ENCODE measurements at regions not wholly inside any gene's neighbourhood (a gene's known extent, or its start where the extent isn't known, plus 50 kb on each side); places are given as distances from the start of the nearest gene placed in this dataset.

DNA sequence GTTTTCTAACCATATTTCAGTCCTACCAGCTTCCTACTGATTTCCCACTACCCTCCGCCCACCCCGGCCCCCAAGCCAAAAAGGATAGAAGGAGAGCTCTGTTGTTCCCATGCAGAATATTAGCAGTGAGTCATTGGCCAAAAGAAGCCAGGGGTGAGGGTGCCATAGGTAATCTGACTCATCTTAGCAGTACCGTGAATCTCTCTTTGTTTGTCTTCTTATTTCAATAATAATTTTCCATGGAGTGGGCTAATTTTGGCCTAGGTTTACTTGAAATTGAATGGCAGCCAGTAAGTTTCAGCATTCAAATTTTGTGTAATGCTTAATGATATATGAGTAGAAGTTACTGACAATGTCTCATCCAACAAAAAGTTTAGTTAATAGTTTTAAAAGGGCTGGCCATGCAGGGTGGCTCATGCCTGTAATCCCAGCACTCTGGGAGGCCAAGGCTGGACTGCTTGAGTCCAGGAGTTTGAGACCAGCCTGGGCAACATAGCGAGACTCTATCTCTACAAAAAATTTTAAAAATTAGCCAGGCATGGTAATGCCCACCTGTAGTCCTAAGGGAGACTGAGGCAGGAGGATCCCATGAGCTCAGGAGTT is 74.2 kb downstream of the C9orf152 start:
- Histone ChIP-seq H3K9me3 (no peaks in the 10 kb centered on the region), H3K27me3 (no peaks in the 10 kb centered on the region), H3K4me3 (no peak overlapping the region), H3K36me3 (peaks cover 0 to 26% (median 21%) of the 10 kb centered on the region in 4 donors), H3K4me1 (peaks cover 0 to 74% (median 51%) of the 10 kb centered on the region in 4 donors), H3K27ac (peak overlapping the region in 3 of 4 donors; percentile 50 to 91 (median 91))
- 87 to 89% methylated on average over 4 of the region's 4 CpGs for WGBS, 2 donors
- intact Hi-C loops (cut with DNase I), result no loop called here
- TF ChIP-seq POLR2A (IDR thresholded peaks at IDR 0.05) (no peak), EP300 (IDR thresholded peaks at IDR 0.05) (no peak), POLR2AphosphoS5 (IDR thresholded peaks at IDR 0.05) (no peak)
- TF ChIP-seq, protein P1, sequence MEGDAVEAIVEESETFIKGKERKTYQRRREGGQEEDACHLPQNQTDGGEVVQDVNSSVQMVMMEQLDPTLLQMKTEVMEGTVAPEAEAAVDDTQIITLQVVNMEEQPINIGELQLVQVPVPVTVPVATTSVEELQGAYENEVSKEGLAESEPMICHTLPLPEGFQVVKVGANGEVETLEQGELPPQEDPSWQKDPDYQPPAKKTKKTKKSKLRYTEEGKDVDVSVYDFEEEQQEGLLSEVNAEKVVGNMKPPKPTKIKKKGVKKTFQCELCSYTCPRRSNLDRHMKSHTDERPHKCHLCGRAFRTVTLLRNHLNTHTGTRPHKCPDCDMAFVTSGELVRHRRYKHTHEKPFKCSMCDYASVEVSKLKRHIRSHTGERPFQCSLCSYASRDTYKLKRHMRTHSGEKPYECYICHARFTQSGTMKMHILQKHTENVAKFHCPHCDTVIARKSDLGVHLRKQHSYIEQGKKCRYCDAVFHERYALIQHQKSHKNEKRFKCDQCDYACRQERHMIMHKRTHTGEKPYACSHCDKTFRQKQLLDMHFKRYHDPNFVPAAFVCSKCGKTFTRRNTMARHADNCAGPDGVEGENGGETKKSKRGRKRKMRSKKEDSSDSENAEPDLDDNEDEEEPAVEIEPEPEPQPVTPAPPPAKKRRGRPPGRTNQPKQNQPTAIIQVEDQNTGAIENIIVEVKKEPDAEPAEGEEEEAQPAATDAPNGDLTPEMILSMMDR (IDR thresholded peaks at IDR 0.05), result no peak
- DNase-seq, result no peak

DNA sequence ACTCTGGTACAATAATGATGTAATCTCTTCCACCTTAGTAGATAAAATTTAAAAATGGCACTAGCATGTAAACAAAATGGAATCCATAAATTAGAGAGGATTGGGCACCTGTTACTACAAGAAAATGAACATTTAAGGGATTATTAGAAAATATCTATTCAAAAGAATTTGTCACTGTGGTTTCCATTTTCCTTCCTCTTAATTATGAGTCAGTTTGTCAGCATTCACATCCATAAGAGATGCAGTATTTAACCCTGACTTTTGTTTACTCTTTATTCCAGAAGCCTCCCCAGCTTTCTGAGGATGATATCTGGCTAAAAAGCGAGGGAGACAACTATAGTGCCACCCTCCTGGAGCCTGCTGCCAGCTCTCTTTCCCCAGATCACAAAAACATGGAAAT is 72.1 kb downstream of the C9orf152 start:
- DNase-seq, result no peak
- TF ChIP-seq EP300 (IDR thresholded peaks at IDR 0.05) (no peak), POLR2A (IDR thresholded peaks at IDR 0.05) (no peak), POLR2AphosphoS5 (IDR thresholded peaks at IDR 0.05) (no peak)
- TF ChIP-seq, protein P1 (IDR thresholded peaks at IDR 0.05), result no peak
- intact Hi-C loops (cut with DNase I), result no loop called here
- peak overlapping the region in 1 of 4 donors; percentile 30 for H3K27ac ChIP-seq
- peaks cover 0 to 62% (median 38%) of the 10 kb centered on the region in 4 donors for H3K4me1 ChIP-seq
- no peaks in the 10 kb centered on the region for H3K9me3 ChIP-seq
- WGBS, 2 donors, result 93 to 100% methylated on average over 1 of the region's 1 CpG
- H3K36me3 ChIP-seq, result peaks cover 0 to 28% (median 24%) of the 10 kb centered on the region in 4 donors
- H3K27me3 ChIP-seq, result no peaks in the 10 kb centered on the region
- no peak overlapping the region for H3K4me3 ChIP-seq

DNA sequence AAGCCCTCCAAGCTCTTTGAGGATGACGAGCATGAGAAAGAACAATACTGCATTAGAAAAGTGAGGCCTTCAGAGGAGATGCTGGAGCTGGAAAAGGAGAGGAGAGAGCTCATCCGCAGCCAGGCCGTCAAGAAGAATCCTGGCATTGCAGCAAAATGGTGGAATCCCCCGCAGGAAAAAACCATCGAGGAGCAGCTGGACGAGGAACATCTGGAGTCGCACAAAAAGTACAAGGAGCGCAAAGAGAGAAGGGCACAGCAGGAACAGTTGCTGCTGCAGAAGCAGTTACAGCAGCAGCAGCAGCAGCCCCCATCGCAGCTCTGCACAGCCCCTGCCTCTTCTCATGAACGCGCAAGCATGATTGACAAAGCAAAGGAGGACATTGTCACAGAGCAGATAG is 71.2 kb downstream of the C9orf152 start:
- intact Hi-C loops (cut with DNase I), result no loop called here

DNA sequence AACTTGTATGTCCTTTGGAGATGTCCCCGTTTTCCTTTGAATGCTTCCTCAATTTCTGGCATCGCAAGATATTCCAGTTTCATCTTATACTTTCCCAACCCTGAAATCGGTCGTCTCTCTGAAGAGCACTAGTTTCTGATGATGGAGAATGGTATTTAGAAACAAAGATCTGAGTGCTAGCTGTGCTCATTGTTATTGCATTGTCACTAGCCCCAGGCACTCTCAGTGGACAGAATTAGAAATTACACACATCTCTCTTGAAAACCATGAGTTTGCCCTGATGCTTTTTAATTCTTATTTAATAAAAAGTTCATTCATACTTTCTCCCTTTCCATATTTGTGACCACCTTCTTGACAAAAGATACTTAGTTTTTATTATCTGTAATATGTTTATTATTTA is 67.7 kb downstream of the C9orf152 start:
- H3K4me1 ChIP-seq, result peaks cover 0 to 59% (median 47%) of the 10 kb centered on the region in 4 donors
- TF ChIP-seq, protein P1 (IDR thresholded peaks at IDR 0.05), result no peak
- TF ChIP-seq POLR2A (IDR thresholded peaks at IDR 0.05), result no peak
- no peak for TF ChIP-seq EP300 (IDR thresholded peaks at IDR 0.05)
- no peak for TF ChIP-seq POLR2AphosphoS5 (IDR thresholded peaks at IDR 0.05)
- H3K27ac ChIP-seq, result peak overlapping the region in 2 of 4 donors; percentile 54 to 63
- H3K27me3 ChIP-seq, result no peaks in the 10 kb centered on the region
- no peaks in the 10 kb centered on the region for H3K9me3 ChIP-seq
- no peak for DNase-seq
- WGBS, 2 donors, result 95% methylated on average over 4 of the region's 4 CpGs
- no peak overlapping the region for H3K4me3 ChIP-seq
- intact Hi-C loops (cut with DNase I), result no loop called here
- H3K36me3 ChIP-seq, result peaks cover 0 to 28% (median 24%) of the 10 kb centered on the region in 4 donors

More for the DNA sequence above, 71.2 kb downstream of the C9orf152 start:
- DNase-seq, result no peak
- peak overlapping the region in 2 of 4 donors; percentile 27 to 30 for H3K27ac ChIP-seq
- H3K4me1 ChIP-seq, result peaks cover 0 to 62% (median 41%) of the 10 kb centered on the region in 4 donors
- no peaks in the 10 kb centered on the region for H3K9me3 ChIP-seq
- 81 to 91% methylated on average over 11 of the region's 11 CpGs for WGBS, 2 donors
- no peak overlapping the region for H3K4me3 ChIP-seq
- TF ChIP-seq POLR2AphosphoS5 (IDR thresholded peaks at IDR 0.05) (no peak), EP300 (IDR thresholded peaks at IDR 0.05) (no peak), POLR2A (IDR thresholded peaks at IDR 0.05) (no peak)
- TF ChIP-seq, protein P1 (IDR thresholded peaks at IDR 0.05), result no peak
- peaks cover 0 to 28% (median 24%) of the 10 kb centered on the region in 4 donors for H3K36me3 ChIP-seq
- H3K27me3 ChIP-seq, result no peaks in the 10 kb centered on the region
